SK-N-SH (cell line): ENCODE measurements at regions not wholly inside any gene's neighbourhood (a gene's known extent, or its start where the extent isn't known, plus 50 kb on each side); places are given as distances from the start of the nearest gene placed in this dataset.

ENCODE experiments used
- CTCF ChIA-PET: fragments of 300-600, 350-600 bp; formaldehyde crosslinking; extraction: SDS; loops from one replicate; lab custom pipeline; 2021; lab: Yijun Ruan, JAX
- POLR2A ChIA-PET: fragments of 350-600 bp; sonication (Branson Sonifier 250); formaldehyde crosslinking; extraction: SDS; loops from one replicate; lab custom pipeline; 2020; ENCODE audit warnings: antibody characterized with exemption, inconsistent platforms; lab: Yijun Ruan, JAX
- DNase-seq: peaks from one replicate; pipeline ENCODE4 v3.0.0; 2012
- H2AFZ ChIP-seq: fragments of 200-600 bp; sonication (generic); 2 replicates; pipeline ENCODE4 v1.8.1; 2016; ENCODE audit warnings: antibody characterized with exemption, mild to moderate bottlenecking, low read depth
- H3F3A ChIP-seq: fragments of 200-600 bp; sonication (generic); replicated peaks from 2 replicates; pipeline ENCODE3; 2016; ENCODE audit warnings: antibody characterized with exemption, mild to moderate bottlenecking; ENCODE audit not compliant: insufficient read depth
- H3K27ac ChIP-seq, 2 experiments: fragments of 200-500 bp in 1 of 2; fragments of 200-600 bp in 1 of 2; sonication (Bioruptor generic) in 1 of 2; sonication (generic), shearing (Covaris generic) in 1 of 2; 2 replicates each; pipeline versions ENCODE4 v1.5.1 to v1.6.1; 2014 to 2016; ENCODE audit warnings: low read depth in 2 of 2, inconsistent platforms in 1 of 2, low read length in 1 of 2, mild to moderate bottlenecking in 1 of 2, mixed read lengths in 1 of 2
- H3K27me3 ChIP-seq: fragments of 200-600 bp; sonication (generic), shearing (Covaris generic); 2 replicates; pipeline ENCODE4 v1.6.1; 2016; ENCODE audit warnings: mixed run types; ENCODE audit not compliant: insufficient read depth
- H3K36me3 ChIP-seq, 2 experiments: fragments of 200-500 bp in 1 of 2; fragments of 200-600 bp in 1 of 2; sonication (Bioruptor generic) in 1 of 2; sonication (generic) in 1 of 2; replicated peaks in 1 of 2; 2 replicates each; pipeline versions ENCODE3 to v1.5.1; 2014 to 2016; ENCODE audit warnings: low read length in 1 of 2, mild to moderate bottlenecking in 1 of 2; ENCODE audit not compliant: insufficient read depth in 2 of 2, control insufficient read depth in 1 of 2
- H3K4me1 ChIP-seq, 2 experiments: fragments of 200-500 bp in 1 of 2; fragments of 200-600 bp in 1 of 2; sonication (Bioruptor generic) in 1 of 2; sonication (generic), shearing (Covaris generic) in 1 of 2; 2 replicates each; pipeline versions ENCODE4 v1.5.1 to v1.6.1; 2014 to 2016; ENCODE audit warnings: low read depth in 1 of 2, low read length in 1 of 2, mixed run types in 1 of 2; ENCODE audit not compliant: insufficient read depth in 2 of 2, control insufficient read depth in 1 of 2
- H3K4me2 ChIP-seq: fragments of 200-600 bp; sonication (generic), shearing (Covaris generic); 2 replicates; pipeline ENCODE4 v1.6.1; 2017; ENCODE audit warnings: mixed run types
- H3K4me3 ChIP-seq, 2 experiments: fragments of 200-500 bp in 1 of 2; fragments of 200-600 bp in 1 of 2; sonication (Bioruptor generic) in 1 of 2; sonication (generic), shearing (Covaris generic) in 1 of 2; 2 replicates each; pipeline versions ENCODE4 v1.5.1 to v1.8.1; 2014 to 2016; ENCODE audit warnings: low read depth in 2 of 2, inconsistent platforms in 1 of 2, low read length in 1 of 2, mild to moderate bottlenecking in 1 of 2, mixed read lengths in 1 of 2, moderate library complexity in 1 of 2
- H3K79me2 ChIP-seq: fragments of 200-600 bp; sonication (generic); 2 replicates; pipeline ENCODE4 v1.8.1; 2017; ENCODE audit warnings: mild to moderate bottlenecking; ENCODE audit not compliant: insufficient read depth
- H3K9ac ChIP-seq: fragments of 200-600 bp; sonication (generic); 2 replicates; pipeline ENCODE4 v1.6.1; 2017; ENCODE audit warnings: mixed run types
- H3K9me2 ChIP-seq: fragments of 200-600 bp; sonication (generic); 2 replicates; pipeline ENCODE4 v1.6.1; 2017; ENCODE audit warnings: mixed run types
- H3K9me3 ChIP-seq: fragments of 200-600 bp; sonication (generic); 2 replicates; pipeline ENCODE4 v1.6.1; 2017; ENCODE audit warnings: mixed run types, mild to moderate bottlenecking, moderate library complexity
- H4K20me1 ChIP-seq: fragments of 200-600 bp; sonication (generic); 2 replicates; pipeline ENCODE4 v1.6.1; 2017; ENCODE audit warnings: mild to moderate bottlenecking, mixed run types; ENCODE audit not compliant: insufficient read depth
- ELF1 ChIP-seq: IDR thresholded peaks from 2 replicates; pipeline ENCODE4 v1.4.0; 2012
- EP300 ChIP-seq, 2 experiments: IDR thresholded peaks; 2 replicates each; pipeline versions ENCODE4 v1.4.0 to v1.6.1; 2012; ENCODE audit warnings: borderline replicate concordance in 1 of 2, low read depth in 1 of 2, low read length in 1 of 2
- FOXJ3 ChIP-seq: sonication (generic); formaldehyde crosslinking; IDR thresholded peaks from 2 replicates; pipeline ENCODE4 v1.5.1; 2020; ENCODE audit warnings: mild to moderate bottlenecking, missing genetic modification reagents
- MEF2A ChIP-seq: IDR thresholded peaks from 2 replicates; pipeline ENCODE4 v1.4.0; 2012; ENCODE audit warnings: low read depth, borderline replicate concordance
- MXI1 ChIP-seq: IDR thresholded peaks from 2 replicates; pipeline ENCODE4 v1.6.1; 2012; ENCODE audit warnings: mild to moderate bottlenecking, low read depth, low read length, improper control_type of control experiment
- NFIC ChIP-seq: IDR thresholded peaks from 2 replicates; pipeline ENCODE4 v1.4.0; 2012; ENCODE audit warnings: borderline replicate concordance
- NRF1 ChIP-seq: IDR thresholded peaks from 2 replicates; pipeline ENCODE4 v1.6.1; 2012; ENCODE audit warnings: low read depth, mild to moderate bottlenecking, low read length
- RFX5 ChIP-seq: IDR thresholded peaks from 2 replicates; pipeline ENCODE4 v1.6.1; 2012; ENCODE audit warnings: mild to moderate bottlenecking, improper control_type of control experiment, low read length
- RXRA ChIP-seq: IDR thresholded peaks from 2 replicates; pipeline ENCODE4 v1.4.0; 2012; ENCODE audit warnings: low read depth, mild to moderate bottlenecking, borderline replicate concordance
- SIN3A ChIP-seq: IDR thresholded peaks from 2 replicates; pipeline ENCODE4 v1.6.1; 2012; ENCODE audit warnings: low read depth, mild to moderate bottlenecking, low read length, moderate library complexity, borderline replicate concordance
- SMC3 ChIP-seq: IDR thresholded peaks from 2 replicates; pipeline ENCODE4 v1.6.1; 2012; ENCODE audit warnings: low read depth, low read length, improper control_type of control experiment
- TCF12 ChIP-seq: IDR thresholded peaks from 2 replicates; pipeline ENCODE4 v1.4.0; 2012
- TEAD4 ChIP-seq: IDR thresholded peaks from 2 replicates; pipeline ENCODE4 v1.4.0; 2012; ENCODE audit warnings: mild to moderate bottlenecking, borderline replicate concordance; ENCODE audit not compliant: insufficient read depth
- USF1 ChIP-seq: IDR thresholded peaks from 2 replicates; pipeline ENCODE4 v1.4.0; 2012; ENCODE audit warnings: low read depth, borderline replicate concordance
- USF2 ChIP-seq: fragments of 150-350 bp; IDR thresholded peaks from 2 replicates; pipeline ENCODE4 v1.6.1; 2017; ENCODE audit warnings: antibody characterized with exemption, low read length, low read depth, borderline replicate concordance
- ZBTB33 ChIP-seq: IDR thresholded peaks from 2 replicates; pipeline ENCODE4 v1.4.0; 2012; ENCODE audit warnings: low read depth, borderline replicate concordance
- WGBS: methylation state at CpG from one replicate; pipeline ENCODE4 v1.1.6; 2017; ENCODE audit warnings: low lambda C conversion rate; 5-methylcytosine and 5-hydroxymethylcytosine counted together

- Histone ChIP-seq H3F3A (no peaks in the 10 kb centered on the region), H3K36me3 (no peaks in the 10 kb centered on the region), H4K20me1 (no peaks in the 10 kb centered on the region), H3K79me2 (no peaks in the 10 kb centered on the region), H3K4me1 (no peaks in the 10 kb centered on the region), H2AFZ (no peak overlapping the region), H3K4me2 (no peak overlapping the region), H3K9me3 (no peaks in the 10 kb centered on the region), H3K27me3 (no peaks in the 10 kb centered on the region), H3K9me2 (no peaks in the 10 kb centered on the region), H3K27ac (no peak overlapping the region), H3K9ac (no peak overlapping the region), H3K4me3 (no peak overlapping the region)
- TF ChIP-seq EP300 (IDR thresholded peaks at IDR 0.05; ENCODE audit: borderline replicate concordance in 1 of 2, low read depth in 1 of 2, low read length in 1 of 2) (no peak), USF2 (no peak), NFIC (no peak), SIN3A (no peak), RXRA (no peak), NRF1 (no peak), MXI1 (no peak), ZBTB33 (no peak), TEAD4 (no peak), RFX5 (no peak), TCF12 (no peak), FOXJ3 (CRISPR knock-in tag) (no peak), SMC3 (no peak)
- DNase-seq = no peak
- 71% methylated on average over 4 of the region's 4 CpGs for WGBS
- ChIA-PET CTCF (interaction anchor here (1.4 to 1.5 kb wide), 2 partner anchors 21 to 43 kb away, joined by 3 read pairs; no protein-coding TSS in a partner anchor), POLR2A (no interaction called here)
Measured at GRCh38 chr1:229184066-229184465, 86.8 kb upstream of the RAB4A start.

- no peak overlapping the region for H3K4me3 ChIP-seq
- H3K9me3 ChIP-seq = no peaks in the 10 kb centered on the region
- POLR2A ChIA-PET = no interaction called here
- no peak for DNase-seq
- no peak overlapping the region for H3K4me2 ChIP-seq
- H4K20me1 ChIP-seq = no peaks in the 10 kb centered on the region
- H3K9me2 ChIP-seq = no peaks in the 10 kb centered on the region
- no peaks in the 10 kb centered on the region for H3K36me3 ChIP-seq
- WGBS = 90% methylated on average over 4 of the region's 4 CpGs
- no peaks in the 10 kb centered on the region for H3F3A ChIP-seq
- CTCF ChIA-PET = interaction anchor here (1.7 kb wide), 1 partner anchor 41 kb away, joined by 7 read pairs; no protein-coding TSS in a partner anchor
- no peak for TF ChIP-seq ELF1
- no peak for TF ChIP-seq USF1
- no peak for TF ChIP-seq MEF2A
- no peak for TF ChIP-seq FOXJ3 (CRISPR knock-in tag)
- H2AFZ ChIP-seq = no peak overlapping the region
- no peaks in the 10 kb centered on the region for H3K27me3 ChIP-seq
- H3K27ac ChIP-seq = no peak overlapping the region
- H3K79me2 ChIP-seq = no peaks in the 10 kb centered on the region
- H3K4me1 ChIP-seq = peaks cover 0 to 3% of the 10 kb centered on the region in 2 experiments; a peak in 1 of 4 replicates
- H3K9ac ChIP-seq = no peak overlapping the region
Measured at GRCh38 chr1:229185963-229186362, 84.9 kb upstream of the RAB4A start.
